Thyroid gland (tissue), 4 donors: ENCODE measurements at regions not wholly inside any gene's neighbourhood (a gene's known extent, or its start where the extent isn't known, plus 50 kb on each side); places are given as distances from the start of the nearest gene placed in this dataset.

ENCODE experiments used
- POLR2A ChIP-seq, 2 donors: fragments of 450-650 bp; IDR thresholded peaks; one replicate each; pipeline ENCODE4 v1.6.1; 2017; ENCODE audit warnings: antibody characterized with exemption in 2 of 2, mild to moderate bottlenecking in 2 of 2, moderate library complexity in 1 of 2
- TF ChIP-seq, protein P1 (sequence below), 6 experiments: fragments of 200-600 bp in 3 of 6; fragments of 450-650 bp in 3 of 6; sonication (generic) in 3 of 6; IDR thresholded peaks; one replicate each; pipeline ENCODE4 v1.5.1; 2016 to 2019; ENCODE audit warnings: antibody characterized with exemption in 6 of 6, mild to moderate bottlenecking in 2 of 6, inconsistent platforms in 1 of 6, moderate library complexity in 1 of 6

DNA sequence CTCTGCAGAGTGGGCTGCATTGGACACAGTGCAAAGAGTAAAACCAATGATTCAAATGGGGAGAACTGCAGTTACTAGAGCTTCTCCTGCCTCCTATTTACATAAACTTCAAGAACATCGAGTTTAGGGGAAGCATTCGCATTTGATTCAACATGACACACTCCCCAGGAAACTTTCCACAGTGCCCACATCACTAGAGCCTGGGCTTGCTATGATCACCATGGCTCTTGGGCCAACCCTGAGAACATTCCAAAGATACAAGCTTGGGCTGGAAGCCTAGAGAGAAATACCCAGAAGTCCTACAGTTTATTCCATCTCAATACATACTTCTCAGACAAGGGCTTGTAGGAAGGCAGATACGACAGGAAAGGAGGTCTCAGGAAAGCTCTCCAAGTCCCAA, 337.9 kb downstream of the CD83 start:
- TF ChIP-seq, protein P1, sequence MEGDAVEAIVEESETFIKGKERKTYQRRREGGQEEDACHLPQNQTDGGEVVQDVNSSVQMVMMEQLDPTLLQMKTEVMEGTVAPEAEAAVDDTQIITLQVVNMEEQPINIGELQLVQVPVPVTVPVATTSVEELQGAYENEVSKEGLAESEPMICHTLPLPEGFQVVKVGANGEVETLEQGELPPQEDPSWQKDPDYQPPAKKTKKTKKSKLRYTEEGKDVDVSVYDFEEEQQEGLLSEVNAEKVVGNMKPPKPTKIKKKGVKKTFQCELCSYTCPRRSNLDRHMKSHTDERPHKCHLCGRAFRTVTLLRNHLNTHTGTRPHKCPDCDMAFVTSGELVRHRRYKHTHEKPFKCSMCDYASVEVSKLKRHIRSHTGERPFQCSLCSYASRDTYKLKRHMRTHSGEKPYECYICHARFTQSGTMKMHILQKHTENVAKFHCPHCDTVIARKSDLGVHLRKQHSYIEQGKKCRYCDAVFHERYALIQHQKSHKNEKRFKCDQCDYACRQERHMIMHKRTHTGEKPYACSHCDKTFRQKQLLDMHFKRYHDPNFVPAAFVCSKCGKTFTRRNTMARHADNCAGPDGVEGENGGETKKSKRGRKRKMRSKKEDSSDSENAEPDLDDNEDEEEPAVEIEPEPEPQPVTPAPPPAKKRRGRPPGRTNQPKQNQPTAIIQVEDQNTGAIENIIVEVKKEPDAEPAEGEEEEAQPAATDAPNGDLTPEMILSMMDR (IDR thresholded peaks at IDR 0.05), result no peak
- no peak for TF ChIP-seq POLR2A (IDR thresholded peaks at IDR 0.05)
